ENCODE measurements at regions not wholly inside any gene's neighbourhood (a gene's known extent, or its start where the extent isn't known, plus 50 kb on each side); places are given as distances from the start of the nearest gene placed in this dataset.

GRCh38 chr2:118609138-118609537 is 238.3 kb downstream of the EN1 start:
- no peak for TF ChIP-seq EP300 (IDR thresholded peaks at IDR 0.05; ENCODE audit: borderline replicate concordance in 1 of 2, control insufficient read depth in 1 of 2, low read depth in 2 of 2, low read length in 2 of 2)
- TF ChIP-seq ZBTB11 (CRISPR knock-in tag; IDR thresholded peaks at IDR 0.05) = no peak
- TF ChIP-seq FOXK2 (IDR thresholded peaks at IDR 0.05) = no peak
- no peak for TF ChIP-seq SUZ12 (IDR thresholded peaks at IDR 0.05; ENCODE audit: unreplicated experiment)
- no peak for TF ChIP-seq GABPA (IDR thresholded peaks at IDR 0.05; ENCODE audit: low read depth)
- TF ChIP-seq, protein P1, sequence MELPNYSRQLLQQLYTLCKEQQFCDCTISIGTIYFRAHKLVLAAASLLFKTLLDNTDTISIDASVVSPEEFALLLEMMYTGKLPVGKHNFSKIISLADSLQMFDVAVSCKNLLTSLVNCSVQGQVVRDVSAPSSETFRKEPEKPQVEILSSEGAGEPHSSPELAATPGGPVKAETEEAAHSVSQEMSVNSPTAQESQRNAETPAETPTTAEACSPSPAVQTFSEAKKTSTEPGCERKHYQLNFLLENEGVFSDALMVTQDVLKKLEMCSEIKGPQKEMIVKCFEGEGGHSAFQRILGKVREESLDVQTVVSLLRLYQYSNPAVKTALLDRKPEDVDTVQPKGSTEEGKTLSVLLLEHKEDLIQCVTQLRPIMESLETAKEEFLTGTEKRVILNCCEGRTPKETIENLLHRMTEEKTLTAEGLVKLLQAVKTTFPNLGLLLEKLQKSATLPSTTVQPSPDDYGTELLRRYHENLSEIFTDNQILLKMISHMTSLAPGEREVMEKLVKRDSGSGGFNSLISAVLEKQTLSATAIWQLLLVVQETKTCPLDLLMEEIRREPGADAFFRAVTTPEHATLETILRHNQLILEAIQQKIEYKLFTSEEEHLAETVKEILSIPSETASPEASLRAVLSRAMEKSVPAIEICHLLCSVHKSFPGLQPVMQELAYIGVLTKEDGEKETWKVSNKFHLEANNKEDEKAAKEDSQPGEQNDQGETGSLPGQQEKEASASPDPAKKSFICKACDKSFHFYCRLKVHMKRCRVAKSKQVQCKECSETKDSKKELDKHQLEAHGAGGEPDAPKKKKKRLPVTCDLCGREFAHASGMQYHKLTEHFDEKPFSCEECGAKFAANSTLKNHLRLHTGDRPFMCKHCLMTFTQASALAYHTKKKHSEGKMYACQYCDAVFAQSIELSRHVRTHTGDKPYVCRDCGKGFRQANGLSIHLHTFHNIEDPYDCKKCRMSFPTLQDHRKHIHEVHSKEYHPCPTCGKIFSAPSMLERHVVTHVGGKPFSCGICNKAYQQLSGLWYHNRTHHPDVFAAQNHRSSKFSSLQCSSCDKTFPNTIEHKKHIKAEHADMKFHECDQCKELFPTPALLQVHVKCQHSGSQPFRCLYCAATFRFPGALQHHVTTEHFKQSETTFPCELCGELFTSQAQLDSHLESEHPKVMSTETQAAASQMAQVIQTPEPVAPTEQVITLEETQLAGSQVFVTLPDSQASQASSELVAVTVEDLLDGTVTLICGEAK (IDR thresholded peaks at IDR 0.05; ENCODE audit: borderline replicate concordance) = no peak
- TF ChIP-seq FOXM1 (IDR thresholded peaks at IDR 0.05; ENCODE audit: low read depth, low read length) = no peak
- TF ChIP-seq, protein P2, sequence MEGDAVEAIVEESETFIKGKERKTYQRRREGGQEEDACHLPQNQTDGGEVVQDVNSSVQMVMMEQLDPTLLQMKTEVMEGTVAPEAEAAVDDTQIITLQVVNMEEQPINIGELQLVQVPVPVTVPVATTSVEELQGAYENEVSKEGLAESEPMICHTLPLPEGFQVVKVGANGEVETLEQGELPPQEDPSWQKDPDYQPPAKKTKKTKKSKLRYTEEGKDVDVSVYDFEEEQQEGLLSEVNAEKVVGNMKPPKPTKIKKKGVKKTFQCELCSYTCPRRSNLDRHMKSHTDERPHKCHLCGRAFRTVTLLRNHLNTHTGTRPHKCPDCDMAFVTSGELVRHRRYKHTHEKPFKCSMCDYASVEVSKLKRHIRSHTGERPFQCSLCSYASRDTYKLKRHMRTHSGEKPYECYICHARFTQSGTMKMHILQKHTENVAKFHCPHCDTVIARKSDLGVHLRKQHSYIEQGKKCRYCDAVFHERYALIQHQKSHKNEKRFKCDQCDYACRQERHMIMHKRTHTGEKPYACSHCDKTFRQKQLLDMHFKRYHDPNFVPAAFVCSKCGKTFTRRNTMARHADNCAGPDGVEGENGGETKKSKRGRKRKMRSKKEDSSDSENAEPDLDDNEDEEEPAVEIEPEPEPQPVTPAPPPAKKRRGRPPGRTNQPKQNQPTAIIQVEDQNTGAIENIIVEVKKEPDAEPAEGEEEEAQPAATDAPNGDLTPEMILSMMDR (IDR thresholded peaks at IDR 0.05 in 2 of 3, conservative IDR thresholded peaks at IDR 0.05 in 1 of 3; ENCODE audit: control insufficient read depth in 2 of 3, extremely low read depth in 1 of 3, insufficient read depth in 1 of 3, low read depth in 3 of 3, low read length in 3 of 3) = no peak
- TF ChIP-seq ETV6 (conservative IDR thresholded peaks at IDR 0.05 in 1 of 2, IDR thresholded peaks at IDR 0.05 in 1 of 2; ENCODE audit: borderline replicate concordance in 1 of 2, low read depth in 1 of 2) = no peak
- no peak for TF ChIP-seq STAT3 (IDR thresholded peaks at IDR 0.05; ENCODE audit: low read depth, low read length)
- no peak for TF ChIP-seq STAT1 (conservative IDR thresholded peaks at IDR 0.05)
- TF ChIP-seq, protein P3, sequence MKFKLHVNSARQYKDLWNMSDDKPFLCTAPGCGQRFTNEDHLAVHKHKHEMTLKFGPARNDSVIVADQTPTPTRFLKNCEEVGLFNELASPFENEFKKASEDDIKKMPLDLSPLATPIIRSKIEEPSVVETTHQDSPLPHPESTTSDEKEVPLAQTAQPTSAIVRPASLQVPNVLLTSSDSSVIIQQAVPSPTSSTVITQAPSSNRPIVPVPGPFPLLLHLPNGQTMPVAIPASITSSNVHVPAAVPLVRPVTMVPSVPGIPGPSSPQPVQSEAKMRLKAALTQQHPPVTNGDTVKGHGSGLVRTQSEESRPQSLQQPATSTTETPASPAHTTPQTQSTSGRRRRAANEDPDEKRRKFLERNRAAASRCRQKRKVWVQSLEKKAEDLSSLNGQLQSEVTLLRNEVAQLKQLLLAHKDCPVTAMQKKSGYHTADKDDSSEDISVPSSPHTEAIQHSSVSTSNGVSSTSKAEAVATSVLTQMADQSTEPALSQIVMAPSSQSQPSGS (IDR thresholded peaks at IDR 0.05; ENCODE audit: low read length) = no peak
- TF ChIP-seq PAX8 (IDR thresholded peaks at IDR 0.05) = no peak

All from GM12878 (cell line).